ENCODE measurements at regions not wholly inside any gene's neighbourhood (a gene's known extent, or its start where the extent isn't known, plus 50 kb on each side); places are given as distances from the start of the nearest gene placed in this dataset.

- intact Hi-C loops (cut with DNase I; ENCODE audit: low total_unique reads), result no loop called here
- TF ChIP-seq, protein P1, sequence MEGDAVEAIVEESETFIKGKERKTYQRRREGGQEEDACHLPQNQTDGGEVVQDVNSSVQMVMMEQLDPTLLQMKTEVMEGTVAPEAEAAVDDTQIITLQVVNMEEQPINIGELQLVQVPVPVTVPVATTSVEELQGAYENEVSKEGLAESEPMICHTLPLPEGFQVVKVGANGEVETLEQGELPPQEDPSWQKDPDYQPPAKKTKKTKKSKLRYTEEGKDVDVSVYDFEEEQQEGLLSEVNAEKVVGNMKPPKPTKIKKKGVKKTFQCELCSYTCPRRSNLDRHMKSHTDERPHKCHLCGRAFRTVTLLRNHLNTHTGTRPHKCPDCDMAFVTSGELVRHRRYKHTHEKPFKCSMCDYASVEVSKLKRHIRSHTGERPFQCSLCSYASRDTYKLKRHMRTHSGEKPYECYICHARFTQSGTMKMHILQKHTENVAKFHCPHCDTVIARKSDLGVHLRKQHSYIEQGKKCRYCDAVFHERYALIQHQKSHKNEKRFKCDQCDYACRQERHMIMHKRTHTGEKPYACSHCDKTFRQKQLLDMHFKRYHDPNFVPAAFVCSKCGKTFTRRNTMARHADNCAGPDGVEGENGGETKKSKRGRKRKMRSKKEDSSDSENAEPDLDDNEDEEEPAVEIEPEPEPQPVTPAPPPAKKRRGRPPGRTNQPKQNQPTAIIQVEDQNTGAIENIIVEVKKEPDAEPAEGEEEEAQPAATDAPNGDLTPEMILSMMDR (IDR thresholded peaks at IDR 0.05), result no peak
- TF ChIP-seq POLR2A (IDR thresholded peaks at IDR 0.05), result no peak
- no peak for DNase-seq
- no peaks in the 10 kb centered on the region for H3K27me3 ChIP-seq
- H3K4me1 ChIP-seq, result peaks cover 4 to 8% of the 10 kb centered on the region in 2 donors
- no peak overlapping the region for H3K27ac ChIP-seq
- no peak overlapping the region for H3K4me3 ChIP-seq
- no peaks in the 10 kb centered on the region for H3K9me3 ChIP-seq
- no peaks in the 10 kb centered on the region for H3K36me3 ChIP-seq
Measured at GRCh38 chr6:157768863-157769551, 54.0 kb upstream of the SNX9 start.

DNA sequence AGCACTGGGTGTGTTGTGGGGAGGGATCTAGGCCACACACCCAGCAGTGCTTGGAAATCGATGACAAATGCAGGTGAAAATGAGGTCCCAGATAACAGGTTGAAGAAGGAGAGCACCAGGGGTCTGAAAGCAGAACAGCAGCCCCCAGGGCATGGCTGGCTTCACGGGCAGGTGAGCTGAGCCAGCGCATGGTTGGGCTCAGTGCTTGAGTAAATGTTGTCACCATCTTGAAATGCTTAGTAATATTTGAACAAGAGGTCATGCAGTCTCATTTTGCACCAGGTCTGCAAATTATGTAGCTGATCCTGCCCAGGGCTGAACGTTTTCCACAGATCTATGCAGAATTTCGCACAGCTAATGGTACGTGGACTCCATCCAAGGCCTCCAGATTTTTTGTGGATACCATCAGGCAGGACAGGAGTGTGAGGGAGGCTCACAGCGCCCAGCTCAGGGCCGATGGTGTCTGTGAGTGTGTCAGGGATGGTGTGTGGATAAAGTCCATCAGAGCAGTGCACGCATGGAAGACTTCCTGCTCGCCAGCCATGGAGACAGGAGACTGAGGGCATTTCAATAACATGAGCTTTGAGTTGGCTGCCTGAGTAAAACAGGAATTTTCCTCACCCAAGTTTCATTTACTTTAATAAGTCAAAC, 53.1 kb upstream of the SNX9 start:
- peaks cover under 1 to 3% of the 10 kb centered on the region in 2 donors for H3K4me1 ChIP-seq
- DNase-seq, result no peak
- no peaks in the 10 kb centered on the region for H3K9me3 ChIP-seq
- no peak overlapping the region for H3K4me3 ChIP-seq
- no peak overlapping the region for H3K27ac ChIP-seq
- intact Hi-C loops (cut with DNase I; ENCODE audit: low total_unique reads), result no loop called here
- H3K36me3 ChIP-seq, result no peaks in the 10 kb centered on the region
- no peaks in the 10 kb centered on the region for H3K27me3 ChIP-seq
- TF ChIP-seq, protein P1 (IDR thresholded peaks at IDR 0.05), result no peak
- no peak for TF ChIP-seq POLR2A (IDR thresholded peaks at IDR 0.05)

GRCh38 chr6:157770946-157771345, 52.1 kb upstream of the SNX9 start:
- Histone ChIP-seq H3K9me3 (no peaks in the 10 kb centered on the region), H3K36me3 (no peaks in the 10 kb centered on the region), H3K27ac (no peak overlapping the region), H3K4me3 (no peak overlapping the region), H3K4me1 (no peaks in the 10 kb centered on the region), H3K27me3 (no peaks in the 10 kb centered on the region)
- no peak for TF ChIP-seq POLR2A (IDR thresholded peaks at IDR 0.05)
- TF ChIP-seq, protein P1 (IDR thresholded peaks at IDR 0.05), result no peak
- no peak for DNase-seq
- intact Hi-C loops (cut with DNase I; ENCODE audit: low total_unique reads), result no loop called here

GRCh38 chr6:157772820-157773219, 50.2 kb upstream of the SNX9 start:
- no peak for TF ChIP-seq POLR2A (IDR thresholded peaks at IDR 0.05)
- TF ChIP-seq, protein P1 (IDR thresholded peaks at IDR 0.05), result no peak
- no peaks in the 10 kb centered on the region for H3K9me3 ChIP-seq
- H3K4me3 ChIP-seq, result no peak overlapping the region
- H3K4me1 ChIP-seq, result no peaks in the 10 kb centered on the region
- no peak for DNase-seq
- H3K27me3 ChIP-seq, result no peaks in the 10 kb centered on the region
- intact Hi-C loops (cut with DNase I; ENCODE audit: low total_unique reads), result no loop called here
- no peaks in the 10 kb centered on the region for H3K36me3 ChIP-seq
- H3K27ac ChIP-seq, result no peak overlapping the region

Data from uterus (tissue), 3 donors.